Epidermal melanocyte (primary cell): ENCODE measurements at regions not wholly inside any gene's neighbourhood (a gene's known extent, or its start where the extent isn't known, plus 50 kb on each side); places are given as distances from the start of the nearest gene placed in this dataset.
A peak's percentile ranks its signal among the peaks of the same experiment; 100 is the strongest.
"Not testable (repeated sequence)": the region's sequence is repeated elsewhere in the genome, so short reads cannot be mapped to it uniquely, and the experiment has no call there.

Experiments used
- DNase-seq: peaks from one replicate; pipeline ENCODE4 v3.0.0; 2011; ENCODE audit warnings: low spot score; ENCODE audit not compliant: insufficient read length

- no peak for DNase-seq
Measured at GRCh38 chr12:42873401-42873800, 283.9 kb upstream of the PRICKLE1 start.

GRCh38 chr12:42871816-42872215 is 282.3 kb upstream of the PRICKLE1 start:
- DNase-seq = no peak

- no peak for DNase-seq
Measured at GRCh38 chr12:42868291-42868690, 278.7 kb upstream of the PRICKLE1 start.

GRCh38 chr12:42865282-42865681 is 275.7 kb upstream of the PRICKLE1 start:
- no peak for DNase-seq

GRCh38 chr12:42862055-42862454 is 272.5 kb upstream of the PRICKLE1 start:
- no peak for DNase-seq

- DNase-seq = not testable (repeated sequence)
Measured at GRCh38 chr12:42860331-42860730, 270.8 kb upstream of the PRICKLE1 start.

GRCh38 chr12:42859612-42860011 is 270.1 kb upstream of the PRICKLE1 start:
- peak; percentile 24 for DNase-seq

GRCh38 chr12:42857106-42857505 is 267.6 kb upstream of the PRICKLE1 start:
- no peak for DNase-seq

- DNase-seq = no peak
Measured at GRCh38 chr12:42855362-42855950, 265.9 kb upstream of the PRICKLE1 start.

GRCh38 chr12:42854826-42855225 is 265.3 kb upstream of the PRICKLE1 start:
- no peak for DNase-seq

- DNase-seq = no peak
Measured at GRCh38 chr12:42854208-42854607, 264.7 kb upstream of the PRICKLE1 start.

GRCh38 chr12:42853370-42854140 is 264.0 kb upstream of the PRICKLE1 start:
- no peak for DNase-seq

GRCh38 chr12:42846782-42847181 is 257.2 kb upstream of the PRICKLE1 start:
- no peak for DNase-seq

GRCh38 chr12:42834062-42834461 is 244.5 kb upstream of the PRICKLE1 start:
- no peak for DNase-seq

- no peak for DNase-seq
Measured at GRCh38 chr12:42828836-42829235, 239.3 kb upstream of the PRICKLE1 start.

GRCh38 chr12:42824327-42824726 is 234.8 kb upstream of the PRICKLE1 start:
- DNase-seq = no peak

GRCh38 chr12:42823679-42824078 is 234.1 kb upstream of the PRICKLE1 start:
- DNase-seq = no peak

- DNase-seq = no peak
Measured at GRCh38 chr12:42819846-42820245, 230.3 kb upstream of the PRICKLE1 start.

GRCh38 chr12:42815068-42815467 is 225.5 kb upstream of the PRICKLE1 start:
- DNase-seq = no peak

- DNase-seq = no peak
Measured at GRCh38 chr12:42812871-42813270, 223.3 kb upstream of the PRICKLE1 start.

GRCh38 chr12:42812086-42812485 is 222.5 kb upstream of the PRICKLE1 start:
- DNase-seq = no peak

- DNase-seq = no peak
Measured at GRCh38 chr12:42810006-42810405, 220.5 kb upstream of the PRICKLE1 start.

GRCh38 chr12:42809226-42809625 is 219.7 kb upstream of the PRICKLE1 start:
- no peak for DNase-seq
